GM12864 (cell line): ENCODE measurements at regions not wholly inside any gene's neighbourhood (a gene's known extent, or its start where the extent isn't known, plus 50 kb on each side); places are given as distances from the start of the nearest gene placed in this dataset.

Source experiments
- DNase-seq: peaks from one replicate; pipeline ENCODE4 v3.0.0-alpha.2; 2011; ENCODE audit warnings: low read depth
- H3K4me3 ChIP-seq: 2 replicates; pipeline ENCODE4 v1.5.1; 2011; ENCODE audit warnings: mild to moderate bottlenecking, low read depth, low read length, control low read depth
- TF ChIP-seq, protein P1 (sequence below): IDR thresholded peaks from 2 replicates; pipeline ENCODE4 v1.5.1; 2011; ENCODE audit warnings: low read depth, mild to moderate bottlenecking, moderate library complexity, low read length, control low read depth, inconsistent platforms; ENCODE audit errors: missing control alignments

DNA sequence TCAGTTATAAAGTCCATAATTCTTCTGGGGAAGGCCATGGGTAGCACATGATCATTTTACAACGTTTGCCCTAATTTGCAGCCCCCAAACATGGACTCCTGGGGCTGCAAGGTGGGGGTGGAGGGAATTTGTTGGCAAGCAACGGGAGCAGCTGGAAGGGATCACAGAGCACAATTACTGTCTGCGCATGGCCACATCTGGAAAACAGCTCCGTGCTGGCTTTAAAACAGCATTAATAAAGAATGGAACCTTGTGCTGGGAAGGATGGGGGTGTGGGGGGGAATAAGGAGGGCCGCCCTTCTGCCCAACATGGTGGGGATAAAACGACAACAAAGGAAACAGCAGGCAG is 60.9 kb upstream of the SLC14A2 start:
- TF ChIP-seq, protein P1, sequence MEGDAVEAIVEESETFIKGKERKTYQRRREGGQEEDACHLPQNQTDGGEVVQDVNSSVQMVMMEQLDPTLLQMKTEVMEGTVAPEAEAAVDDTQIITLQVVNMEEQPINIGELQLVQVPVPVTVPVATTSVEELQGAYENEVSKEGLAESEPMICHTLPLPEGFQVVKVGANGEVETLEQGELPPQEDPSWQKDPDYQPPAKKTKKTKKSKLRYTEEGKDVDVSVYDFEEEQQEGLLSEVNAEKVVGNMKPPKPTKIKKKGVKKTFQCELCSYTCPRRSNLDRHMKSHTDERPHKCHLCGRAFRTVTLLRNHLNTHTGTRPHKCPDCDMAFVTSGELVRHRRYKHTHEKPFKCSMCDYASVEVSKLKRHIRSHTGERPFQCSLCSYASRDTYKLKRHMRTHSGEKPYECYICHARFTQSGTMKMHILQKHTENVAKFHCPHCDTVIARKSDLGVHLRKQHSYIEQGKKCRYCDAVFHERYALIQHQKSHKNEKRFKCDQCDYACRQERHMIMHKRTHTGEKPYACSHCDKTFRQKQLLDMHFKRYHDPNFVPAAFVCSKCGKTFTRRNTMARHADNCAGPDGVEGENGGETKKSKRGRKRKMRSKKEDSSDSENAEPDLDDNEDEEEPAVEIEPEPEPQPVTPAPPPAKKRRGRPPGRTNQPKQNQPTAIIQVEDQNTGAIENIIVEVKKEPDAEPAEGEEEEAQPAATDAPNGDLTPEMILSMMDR: no peak
- H3K4me3 ChIP-seq: no peak overlapping the region
- no peak for DNase-seq

DNA sequence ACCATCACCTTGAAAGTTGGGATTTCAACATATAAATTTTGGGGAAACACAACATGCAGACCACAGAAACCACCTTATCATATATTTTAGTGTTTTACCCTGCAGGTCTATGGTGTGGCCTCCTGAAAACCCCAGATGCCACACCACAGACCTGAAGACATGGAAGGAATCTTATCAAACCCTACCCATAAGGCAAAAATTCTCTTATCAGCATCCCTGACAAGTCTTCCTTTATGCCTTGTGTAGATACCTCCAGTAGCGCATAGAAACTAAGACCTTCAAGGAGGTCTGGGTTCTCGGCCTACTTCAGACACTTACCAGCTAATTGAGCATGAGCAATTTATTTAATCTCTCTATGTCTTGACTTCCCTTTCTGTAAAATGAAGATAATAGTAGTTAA is 59.1 kb upstream of the SLC14A2 start:
- DNase-seq: no peak
- H3K4me3 ChIP-seq: no peak overlapping the region
- TF ChIP-seq, protein P1: no peak

DNA sequence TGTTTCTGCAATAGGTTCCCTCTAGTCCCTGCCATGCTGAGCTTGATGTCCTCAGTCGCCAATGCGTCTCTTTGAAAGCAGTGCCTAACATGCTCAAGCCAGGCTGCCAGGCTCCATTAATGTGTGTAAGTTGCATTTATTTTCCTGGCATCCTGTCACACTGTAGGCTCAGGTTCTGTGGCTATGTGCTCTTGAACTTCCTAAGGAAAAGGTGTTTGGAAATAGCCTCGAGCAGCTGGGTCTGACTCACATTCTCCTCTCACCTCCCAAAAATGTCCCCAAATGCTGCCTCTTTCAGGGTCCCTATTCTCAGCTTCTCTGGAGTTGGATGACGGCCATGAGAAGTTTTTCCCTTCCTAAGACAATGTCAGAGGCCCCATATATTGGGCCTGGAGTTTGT is 58.0 kb upstream of the SLC14A2 start:
- TF ChIP-seq, protein P1: no peak
- DNase-seq: no peak
- no peak overlapping the region for H3K4me3 ChIP-seq

DNA sequence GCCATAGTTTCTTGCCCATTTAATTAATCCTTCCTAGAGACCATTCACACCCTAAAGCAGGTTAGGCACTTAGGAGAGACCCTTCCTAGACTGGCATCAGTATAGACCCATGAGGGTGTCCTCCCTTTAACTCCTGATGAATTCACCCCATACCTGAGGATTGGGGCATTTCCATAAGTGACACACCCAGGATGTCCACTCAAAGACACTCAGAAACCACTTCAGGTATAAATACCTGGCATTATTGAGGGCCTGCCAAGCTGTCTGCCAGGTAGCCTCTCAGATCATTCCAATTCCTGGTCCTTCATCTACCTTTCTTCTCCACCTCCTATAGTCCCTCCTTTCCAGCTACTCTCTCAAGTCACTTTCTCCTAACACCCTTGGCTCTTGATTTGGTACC is 57.5 kb upstream of the SLC14A2 start:
- no peak overlapping the region for H3K4me3 ChIP-seq
- TF ChIP-seq, protein P1: no peak
- no peak for DNase-seq

DNA sequence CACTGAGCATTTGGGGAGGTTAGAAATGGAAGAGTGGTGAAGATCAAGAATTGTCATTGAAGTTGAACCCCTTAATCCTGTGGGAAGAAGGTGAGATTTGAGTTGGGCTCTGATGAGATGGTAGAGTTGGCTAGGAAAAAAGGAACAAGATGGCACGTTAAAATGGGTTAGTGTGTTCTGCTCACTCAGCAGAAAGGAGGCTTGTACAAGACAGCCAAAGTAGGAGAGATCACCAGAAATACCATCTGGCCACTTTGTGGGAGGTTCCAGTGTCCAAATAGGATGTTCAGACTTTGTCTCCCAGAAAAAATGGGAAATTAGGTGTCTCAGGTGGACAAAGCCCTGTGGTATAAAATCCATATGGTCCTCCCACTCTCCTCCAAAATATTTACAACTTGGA is 56.0 kb upstream of the SLC14A2 start:
- TF ChIP-seq, protein P1: no peak
- no peak for DNase-seq
- H3K4me3 ChIP-seq: no peak overlapping the region

DNA sequence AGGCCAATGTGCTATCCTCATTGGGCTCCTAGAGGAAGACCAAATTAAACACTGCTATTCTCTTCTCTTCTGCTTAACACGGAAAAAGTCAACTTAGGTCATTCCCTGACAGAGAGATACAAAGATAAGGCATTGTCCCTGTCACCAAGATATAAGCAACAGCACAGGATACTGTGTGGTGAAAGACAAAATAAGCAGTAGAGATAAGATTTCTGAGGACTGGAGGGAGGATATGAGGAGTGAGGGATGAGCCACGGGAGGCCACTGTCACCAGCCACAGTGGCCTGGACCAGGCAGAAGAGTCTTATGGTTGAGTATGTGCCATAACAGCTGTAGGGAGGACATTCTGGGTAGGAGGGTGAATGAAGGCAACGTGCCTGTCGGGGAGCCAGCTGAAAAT is 54.4 kb upstream of the SLC14A2 start:
- TF ChIP-seq, protein P1: no peak
- DNase-seq: no peak
- H3K4me3 ChIP-seq: no peak overlapping the region

DNA sequence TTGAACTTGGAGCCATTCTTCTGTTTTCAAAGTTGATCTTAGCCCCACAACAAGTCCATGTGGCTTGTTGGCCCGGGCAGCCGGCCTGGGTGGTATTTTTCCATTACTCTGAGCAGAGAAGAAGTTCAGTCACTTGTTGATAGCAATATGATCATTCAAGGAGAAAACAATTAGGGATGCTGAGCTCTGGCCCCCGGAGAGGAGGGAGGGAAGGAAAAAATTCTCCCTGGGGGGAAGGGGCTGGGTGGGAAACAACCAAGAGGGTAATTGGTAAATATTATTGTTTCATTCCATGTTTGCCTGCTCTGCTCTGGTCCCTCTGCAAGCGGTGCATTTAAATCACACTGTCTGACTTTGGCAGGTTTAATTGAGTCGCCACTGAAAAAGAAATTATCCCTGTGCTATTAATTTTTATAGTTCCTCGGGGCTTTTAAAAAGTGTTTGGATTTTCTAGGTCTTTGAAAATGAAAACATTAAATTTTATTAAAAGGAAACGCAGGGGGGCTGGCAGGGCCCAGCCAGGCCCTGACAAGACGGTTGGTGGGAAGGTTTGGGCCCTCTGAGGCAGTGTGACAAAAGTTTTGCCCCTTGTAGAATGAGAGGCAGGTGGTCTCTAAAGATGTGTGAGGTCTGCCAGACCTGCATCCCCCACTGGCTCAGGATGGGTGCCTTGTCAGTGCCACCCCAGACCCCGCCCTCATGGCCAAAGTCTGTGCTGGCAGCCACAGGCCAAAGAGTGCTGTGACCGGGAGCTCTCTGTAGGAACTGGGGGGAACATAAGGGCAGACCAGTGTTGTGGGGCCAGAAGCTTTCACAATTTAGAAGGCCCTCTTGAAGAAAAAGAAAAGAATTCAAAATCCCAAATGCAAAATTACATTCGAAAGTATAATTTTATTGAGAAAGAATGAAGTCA is 52.5 kb upstream of the SLC14A2 start:
- DNase-seq: no peak
- no peak overlapping the region for H3K4me3 ChIP-seq
- TF ChIP-seq, protein P1: no peak
